DND-41 (cell line): ENCODE measurements at regions not wholly inside any gene's neighbourhood (a gene's known extent, or its start where the extent isn't known, plus 50 kb on each side); places are given as distances from the start of the nearest gene placed in this dataset.

Experiments
- ATAC-seq: fragments of 200-7000 bp; cut with Tn5 transposase; 3 replicates; pipeline ENCODE4 v1.9.1; 2021; ENCODE audit warnings: low read depth; ENCODE audit not compliant: insufficient read depth
- DNase-seq: peaks from one replicate; pipeline ENCODE4 v3.0.0-alpha.2; 2020
- H2AFZ ChIP-seq: 2 replicates; pipeline ENCODE4 v1.6.0; 2012; ENCODE audit warnings: low read depth, low read length
- H3K27ac ChIP-seq: 2 replicates; pipeline ENCODE4 v1.5.1; 2012; ENCODE audit warnings: low read length, inconsistent platforms
- H3K27me3 ChIP-seq: fragments of 200-600 bp; sonication (generic); 2 replicates; pipeline ENCODE4 v1.6.0; 2012; ENCODE audit warnings: low read length, mild to moderate bottlenecking, inconsistent platforms; ENCODE audit not compliant: insufficient read depth, poor library complexity
- H3K36me3 ChIP-seq: 2 replicates; pipeline ENCODE4 v1.5.1; 2012; ENCODE audit warnings: low read length, inconsistent platforms; ENCODE audit not compliant: insufficient read depth
- H3K4me1 ChIP-seq: 2 replicates; pipeline ENCODE4 v1.5.1; 2012; ENCODE audit warnings: mild to moderate bottlenecking, low read length; ENCODE audit not compliant: insufficient read depth
- H3K4me2 ChIP-seq: 2 replicates; pipeline ENCODE4 v1.6.0; 2012; ENCODE audit warnings: mild to moderate bottlenecking, moderate library complexity, low read length, inconsistent platforms; ENCODE audit not compliant: insufficient read depth
- H3K4me3 ChIP-seq, 2 experiments: fragments of 200-600 bp in 1 of 2; shearing (Covaris generic) in 1 of 2; 2 replicates each; pipeline ENCODE4 v1.5.1; 2012 to 2016; ENCODE audit warnings: inconsistent platforms in 2 of 2, low read length in 2 of 2, mild to moderate bottlenecking in 2 of 2, low read depth in 1 of 2, moderate library complexity in 1 of 2
- H3K79me2 ChIP-seq: 2 replicates; pipeline ENCODE4 v1.6.0; 2012; ENCODE audit warnings: low read length, inconsistent platforms; ENCODE audit not compliant: insufficient read depth
- H3K9ac ChIP-seq: 2 replicates; pipeline ENCODE4 v1.6.0; 2012; ENCODE audit warnings: low read depth, mild to moderate bottlenecking, inconsistent platforms, low read length, moderate library complexity
- H3K9me3 ChIP-seq: 2 replicates; pipeline ENCODE4 v1.5.1; 2012; ENCODE audit warnings: low read length, moderate library complexity, mild to moderate bottlenecking, inconsistent platforms; ENCODE audit not compliant: insufficient read depth, severe bottlenecking
- H4K20me1 ChIP-seq: 2 replicates; pipeline ENCODE4 v1.6.0; 2012; ENCODE audit warnings: low read length; ENCODE audit not compliant: insufficient read depth
- EZH2 ChIP-seq: IDR thresholded peaks from 3 replicates; pipeline ENCODE4 v1.6.1; 2012; ENCODE audit warnings: borderline replicate concordance, low read depth, mild to moderate bottlenecking, moderate library complexity, low read length, inconsistent platforms; ENCODE audit not compliant: severe bottlenecking
- TF ChIP-seq, protein P1 (sequence below): IDR thresholded peaks from 2 replicates; pipeline ENCODE4 v1.5.1; 2012; ENCODE audit warnings: borderline replicate concordance, low read length, moderate library complexity, mild to moderate bottlenecking; ENCODE audit not compliant: poor library complexity, severe bottlenecking; ENCODE audit errors: extremely low read depth

GRCh38 chr15:53875711-53876110 lies 102.5 kb upstream of the UNC13C start:
- H3K9ac ChIP-seq: no peak overlapping the region
- no peak for DNase-seq
- H3K4me1 ChIP-seq: no peaks in the 10 kb centered on the region
- H2AFZ ChIP-seq: no peak overlapping the region
- no peaks in the 10 kb centered on the region for H3K9me3 ChIP-seq
- no peak for ATAC-seq
- H4K20me1 ChIP-seq: no peaks in the 10 kb centered on the region
- no peaks in the 10 kb centered on the region for H3K36me3 ChIP-seq
- no peak overlapping the region for H3K4me3 ChIP-seq
- H3K79me2 ChIP-seq: no peaks in the 10 kb centered on the region
- no peak overlapping the region for H3K27ac ChIP-seq
- H3K27me3 ChIP-seq: no peaks in the 10 kb centered on the region
- no peak for TF ChIP-seq EZH2
- TF ChIP-seq, protein P1, sequence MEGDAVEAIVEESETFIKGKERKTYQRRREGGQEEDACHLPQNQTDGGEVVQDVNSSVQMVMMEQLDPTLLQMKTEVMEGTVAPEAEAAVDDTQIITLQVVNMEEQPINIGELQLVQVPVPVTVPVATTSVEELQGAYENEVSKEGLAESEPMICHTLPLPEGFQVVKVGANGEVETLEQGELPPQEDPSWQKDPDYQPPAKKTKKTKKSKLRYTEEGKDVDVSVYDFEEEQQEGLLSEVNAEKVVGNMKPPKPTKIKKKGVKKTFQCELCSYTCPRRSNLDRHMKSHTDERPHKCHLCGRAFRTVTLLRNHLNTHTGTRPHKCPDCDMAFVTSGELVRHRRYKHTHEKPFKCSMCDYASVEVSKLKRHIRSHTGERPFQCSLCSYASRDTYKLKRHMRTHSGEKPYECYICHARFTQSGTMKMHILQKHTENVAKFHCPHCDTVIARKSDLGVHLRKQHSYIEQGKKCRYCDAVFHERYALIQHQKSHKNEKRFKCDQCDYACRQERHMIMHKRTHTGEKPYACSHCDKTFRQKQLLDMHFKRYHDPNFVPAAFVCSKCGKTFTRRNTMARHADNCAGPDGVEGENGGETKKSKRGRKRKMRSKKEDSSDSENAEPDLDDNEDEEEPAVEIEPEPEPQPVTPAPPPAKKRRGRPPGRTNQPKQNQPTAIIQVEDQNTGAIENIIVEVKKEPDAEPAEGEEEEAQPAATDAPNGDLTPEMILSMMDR: no peak
- no peak overlapping the region for H3K4me2 ChIP-seq

GRCh38 chr15:53875139-53875538 lies 103.1 kb upstream of the UNC13C start:
- H4K20me1 ChIP-seq: no peaks in the 10 kb centered on the region
- H3K4me3 ChIP-seq: no peak overlapping the region
- H3K4me1 ChIP-seq: no peaks in the 10 kb centered on the region
- ATAC-seq (no peak), DNase-seq (no peak)
- H3K9ac ChIP-seq: no peak overlapping the region
- no peaks in the 10 kb centered on the region for H3K9me3 ChIP-seq
- H3K79me2 ChIP-seq: no peaks in the 10 kb centered on the region
- TF ChIP-seq, protein P1: no peak
- no peak for TF ChIP-seq EZH2
- no peak overlapping the region for H3K4me2 ChIP-seq
- no peaks in the 10 kb centered on the region for H3K27me3 ChIP-seq
- no peak overlapping the region for H2AFZ ChIP-seq
- H3K36me3 ChIP-seq: no peaks in the 10 kb centered on the region
- no peak overlapping the region for H3K27ac ChIP-seq

DNA sequence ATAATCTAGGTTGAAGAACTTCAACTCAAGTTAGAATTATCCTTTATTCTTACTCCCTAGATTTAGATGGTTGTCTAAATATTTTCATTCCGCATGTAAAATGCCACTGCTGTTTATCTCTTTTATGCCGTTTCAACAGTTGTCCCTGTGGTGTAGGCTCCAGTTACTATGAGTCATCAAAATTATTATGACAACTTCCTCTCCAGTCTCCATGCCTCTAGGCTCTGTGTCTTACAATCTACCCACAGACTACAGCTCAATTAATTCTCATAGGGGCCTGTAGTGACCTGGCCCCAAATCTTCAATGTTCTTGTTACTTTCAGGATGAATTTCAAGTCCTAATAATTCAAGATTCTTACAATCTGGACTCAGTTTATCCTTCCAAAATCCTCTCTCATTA lies 105.8 kb upstream of the UNC13C start:
- Histone ChIP-seq H3K4me1 (no peaks in the 10 kb centered on the region), H3K9me3 (no peaks in the 10 kb centered on the region), H3K27ac (no peak overlapping the region), H4K20me1 (no peaks in the 10 kb centered on the region), H2AFZ (no peak overlapping the region), H3K9ac (no peak overlapping the region), H3K36me3 (no peaks in the 10 kb centered on the region), H3K4me2 (no peak overlapping the region), H3K27me3 (no peaks in the 10 kb centered on the region), H3K4me3 (no peak overlapping the region), H3K79me2 (no peaks in the 10 kb centered on the region)
- no peak for DNase-seq
- TF ChIP-seq, protein P1: no peak
- no peak for TF ChIP-seq EZH2
- no peak for ATAC-seq

DNA sequence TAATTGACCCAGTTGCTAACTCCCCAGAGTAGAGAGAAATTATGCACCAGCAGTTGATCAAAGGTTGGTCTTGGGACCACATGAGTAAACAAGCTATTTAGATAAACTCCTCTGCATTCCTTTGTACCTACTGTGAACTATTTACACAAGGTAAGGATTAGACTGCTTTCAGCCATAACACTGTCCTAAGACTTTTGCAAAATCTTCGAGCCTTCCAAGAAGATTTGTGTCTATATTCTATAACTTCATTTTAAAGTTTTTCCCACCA lies 108.5 kb upstream of the UNC13C start:
- no peak overlapping the region for H3K4me2 ChIP-seq
- ATAC-seq: no peak
- TF ChIP-seq, protein P1: no peak
- TF ChIP-seq EZH2: no peak
- no peaks in the 10 kb centered on the region for H3K36me3 ChIP-seq
- no peaks in the 10 kb centered on the region for H3K4me1 ChIP-seq
- H2AFZ ChIP-seq: no peak overlapping the region
- H3K79me2 ChIP-seq: no peaks in the 10 kb centered on the region
- H3K4me3 ChIP-seq: no peak overlapping the region
- H4K20me1 ChIP-seq: no peaks in the 10 kb centered on the region
- DNase-seq: no peak
- no peak overlapping the region for H3K27ac ChIP-seq
- H3K27me3 ChIP-seq: no peaks in the 10 kb centered on the region
- no peaks in the 10 kb centered on the region for H3K9me3 ChIP-seq
- H3K9ac ChIP-seq: no peak overlapping the region
